ENCODE measurements at regions not wholly inside any gene's neighbourhood (a gene's known extent, or its start where the extent isn't known, plus 50 kb on each side); places are given as distances from the start of the nearest gene placed in this dataset.

DNA sequence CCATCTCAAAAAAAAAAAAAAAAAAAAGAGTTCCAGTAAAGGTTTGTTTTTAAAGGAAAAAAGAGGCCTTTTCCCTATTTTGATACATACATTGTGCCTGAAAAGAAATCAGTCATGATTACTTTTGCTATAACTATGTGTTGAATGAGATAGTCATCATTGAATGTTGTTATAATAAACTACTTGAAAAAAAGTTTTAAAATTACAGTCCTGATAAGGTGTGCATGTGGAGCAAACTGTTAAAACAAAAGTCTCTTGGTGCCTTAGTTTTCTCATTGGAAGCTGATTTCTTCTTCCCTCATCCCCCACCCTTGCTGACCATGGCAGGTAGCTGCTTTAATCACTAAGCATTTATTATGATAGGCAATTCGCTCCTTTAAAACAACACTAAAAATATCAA lies 172.3 kb upstream of the TBCA start:
- no peak for DNase-seq (ENCODE audit: low read depth)
- H3K4me3 ChIP-seq (ENCODE audit: low read depth, low read length): no peak overlapping the region

DNA sequence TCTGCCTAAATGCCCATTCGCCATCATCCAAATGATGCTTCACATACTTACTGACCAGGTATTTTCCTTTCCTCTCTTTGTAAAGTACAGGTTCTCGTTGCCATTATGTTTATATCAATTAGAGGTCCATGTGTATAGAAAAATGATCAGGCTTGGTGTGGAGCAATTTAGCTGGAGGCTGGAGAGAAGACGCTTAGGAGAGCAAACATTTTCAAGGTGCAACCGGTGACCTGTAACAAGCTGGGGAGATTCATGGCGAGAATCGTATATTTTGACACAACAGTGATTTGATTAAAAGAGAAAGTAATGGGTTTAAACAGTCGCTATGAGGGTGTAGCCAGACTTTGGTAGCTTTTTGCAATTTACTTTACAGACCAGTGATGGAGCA lies 170.9 kb upstream of the TBCA start:
- no peak overlapping the region for H3K4me3 ChIP-seq (ENCODE audit: low read depth, low read length)
- no peak for DNase-seq (ENCODE audit: low read depth)

- no peak overlapping the region for H3K4me3 ChIP-seq (ENCODE audit: low read depth, low read length)
- no peak for DNase-seq (ENCODE audit: low read depth)
Observed at GRCh38 chr5:77946381-77947040, 170.4 kb upstream of the TBCA start.

- no peak for DNase-seq (ENCODE audit: low read depth)
- no peak overlapping the region for H3K4me3 ChIP-seq (ENCODE audit: low read depth, low read length)
Observed at GRCh38 chr5:77945874-77946273, 169.7 kb upstream of the TBCA start.

DNA sequence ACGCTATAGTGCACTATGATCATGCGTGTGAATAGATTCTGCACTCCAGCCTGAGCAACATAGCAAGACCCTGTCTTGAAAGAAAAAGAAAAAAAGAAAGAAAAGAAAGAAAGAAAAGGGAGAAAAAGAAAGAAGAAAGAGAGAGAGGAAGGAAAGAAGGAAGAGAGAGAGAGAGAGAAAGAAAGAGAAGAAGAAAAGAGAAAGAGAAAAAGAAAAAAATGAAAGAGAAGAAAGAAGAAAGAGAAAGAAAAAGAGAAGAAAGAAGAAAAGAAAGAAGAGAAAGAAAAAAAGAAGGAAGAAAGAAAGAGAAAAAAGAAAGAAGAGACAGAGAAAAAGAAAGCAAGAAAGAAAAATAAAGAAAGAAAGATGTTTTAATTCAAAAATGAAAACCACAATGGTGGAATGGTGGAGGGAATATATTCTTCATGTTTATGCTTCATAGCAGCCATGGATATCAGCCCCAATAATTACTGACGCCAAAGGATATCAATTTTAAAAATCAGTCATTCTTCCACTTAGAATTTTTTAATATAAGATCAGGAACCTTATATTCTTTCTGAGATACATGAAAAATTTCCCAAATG lies 168.7 kb upstream of the TBCA start:
- no peak overlapping the region for H3K4me3 ChIP-seq (ENCODE audit: low read depth, low read length)
- DNase-seq (ENCODE audit: low read depth): no peak

- DNase-seq (ENCODE audit: low read depth): no peak
- H3K4me3 ChIP-seq (ENCODE audit: low read depth, low read length): no peak overlapping the region
Observed at GRCh38 chr5:77943851-77944250, 167.7 kb upstream of the TBCA start.

- no peak for DNase-seq (ENCODE audit: low read depth)
- H3K4me3 ChIP-seq (ENCODE audit: low read depth, low read length): no peak overlapping the region
Observed at GRCh38 chr5:77942578-77943239, 166.6 kb upstream of the TBCA start.

- DNase-seq (ENCODE audit: low read depth): no peak
- no peak overlapping the region for H3K4me3 ChIP-seq (ENCODE audit: low read depth, low read length)
Observed at GRCh38 chr5:77937015-77937908, 161.1 kb upstream of the TBCA start.

DNA sequence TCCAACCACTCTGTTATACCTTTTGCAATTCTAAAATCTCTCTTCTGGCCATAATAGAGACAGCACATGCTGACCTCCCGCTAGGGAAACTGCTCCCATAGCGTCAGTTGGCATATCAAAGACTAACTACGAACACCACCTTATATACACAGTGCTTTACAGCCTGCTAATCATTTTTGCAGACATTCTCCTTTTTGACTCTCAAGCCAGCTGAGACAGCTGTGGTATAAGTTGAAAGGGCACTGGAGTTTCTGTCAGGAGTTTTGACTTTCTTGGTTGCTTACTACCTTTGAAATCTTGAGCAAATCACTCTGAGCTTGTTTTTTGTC lies 160.2 kb upstream of the TBCA start:
- no peak for DNase-seq (ENCODE audit: low read depth)
- H3K4me3 ChIP-seq (ENCODE audit: low read depth, low read length): no peak overlapping the region

DNA sequence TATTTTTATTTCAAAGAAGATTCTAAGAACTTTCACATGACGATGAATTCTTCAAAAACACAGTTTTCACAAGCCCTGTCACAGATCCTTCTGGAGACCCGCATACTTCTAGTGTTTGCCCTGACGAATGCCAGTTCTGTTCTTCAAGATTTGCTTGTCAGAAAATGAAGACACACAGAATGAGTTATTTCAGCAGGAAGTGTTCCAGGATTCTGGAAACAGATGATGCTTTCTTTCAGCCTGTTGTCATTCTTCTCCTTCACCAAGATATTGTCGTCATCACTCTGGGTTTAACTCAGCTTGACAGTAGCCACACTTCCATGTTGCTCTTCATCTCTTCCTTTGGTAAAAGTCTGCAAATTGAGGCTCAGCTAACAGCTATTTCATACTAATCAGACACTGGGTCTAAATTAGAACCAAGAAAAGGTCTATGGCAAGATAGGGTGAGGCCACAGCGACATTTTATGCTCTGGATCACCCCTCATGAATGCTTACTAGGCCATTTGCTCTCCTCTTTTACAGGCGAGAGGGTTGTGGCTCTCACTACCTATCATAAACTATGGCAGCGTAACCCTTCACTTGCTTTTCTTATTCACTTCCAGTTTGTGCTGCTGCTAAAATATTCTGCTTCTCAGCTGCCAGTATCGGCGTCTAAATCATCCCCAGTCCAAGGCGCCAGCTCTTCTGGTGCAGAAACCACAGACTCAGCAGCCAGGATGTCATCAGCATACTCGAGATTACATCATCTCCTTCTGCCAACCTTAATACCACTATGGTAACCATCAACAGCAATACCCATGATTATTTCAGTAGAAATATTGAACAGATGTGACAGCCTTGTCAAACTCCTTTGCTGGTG lies 159.6 kb upstream of the TBCA start:
- H3K4me3 ChIP-seq (ENCODE audit: low read depth, low read length): no peak overlapping the region
- peak; percentile 18 for DNase-seq (ENCODE audit: low read depth)

DNA sequence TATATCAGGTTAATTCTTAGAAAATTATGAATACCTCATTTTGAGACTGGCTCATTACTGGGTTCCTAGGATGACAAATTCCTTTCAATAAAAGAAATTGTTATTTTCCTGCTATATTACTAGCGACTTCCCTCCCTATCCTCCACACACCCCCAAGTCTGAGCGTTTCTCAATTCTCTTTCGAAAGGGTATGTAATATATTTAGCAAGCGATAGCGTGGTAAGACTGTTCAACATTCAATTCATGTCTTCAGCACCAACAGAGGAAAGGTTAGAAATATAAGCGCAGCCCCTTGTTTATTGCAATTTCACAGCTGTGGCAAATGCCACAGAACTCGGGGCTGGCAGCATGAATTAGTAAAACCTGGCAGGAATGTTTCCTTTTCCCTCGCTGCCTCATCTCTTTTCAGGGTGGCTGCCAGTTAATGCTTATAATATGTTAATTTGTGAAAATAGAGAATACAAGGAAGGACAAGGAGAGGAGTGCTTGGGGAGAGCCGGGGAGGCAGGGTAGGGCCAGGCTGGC lies 152.7 kb upstream of the TBCA start:
- no peak for DNase-seq (ENCODE audit: low read depth)
- no peak overlapping the region for H3K4me3 ChIP-seq (ENCODE audit: low read depth, low read length)

- no peak overlapping the region for H3K4me3 ChIP-seq (ENCODE audit: low read depth, low read length)
Observed at GRCh38 chr5:77926337-77926736, 150.2 kb upstream of the TBCA start.

DNA sequence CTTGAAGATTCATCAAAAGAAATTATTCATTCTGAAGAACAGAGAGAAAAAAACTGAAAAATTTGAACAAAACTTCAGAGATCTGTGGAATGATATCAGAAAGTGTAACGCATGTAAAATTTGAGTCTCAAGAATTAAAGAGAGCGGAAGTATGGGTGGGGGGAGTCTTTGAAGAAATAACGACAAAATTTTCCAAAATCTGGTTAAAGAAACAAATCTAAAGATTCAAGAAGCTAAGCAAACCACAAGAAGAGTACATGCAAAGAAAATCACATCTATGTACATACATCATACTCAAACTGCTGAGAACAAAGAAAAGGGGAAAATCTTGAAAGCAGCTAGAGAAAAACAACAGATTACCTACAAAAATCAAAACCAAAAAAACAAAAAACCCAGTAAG lies 149.4 kb upstream of the TBCA start:
- DNase-seq (ENCODE audit: low read depth): no peak

More at GRCh38 chr5:77926337-77926736, 150.2 kb upstream of the TBCA start:
- no peak for DNase-seq (ENCODE audit: low read depth)

DNA sequence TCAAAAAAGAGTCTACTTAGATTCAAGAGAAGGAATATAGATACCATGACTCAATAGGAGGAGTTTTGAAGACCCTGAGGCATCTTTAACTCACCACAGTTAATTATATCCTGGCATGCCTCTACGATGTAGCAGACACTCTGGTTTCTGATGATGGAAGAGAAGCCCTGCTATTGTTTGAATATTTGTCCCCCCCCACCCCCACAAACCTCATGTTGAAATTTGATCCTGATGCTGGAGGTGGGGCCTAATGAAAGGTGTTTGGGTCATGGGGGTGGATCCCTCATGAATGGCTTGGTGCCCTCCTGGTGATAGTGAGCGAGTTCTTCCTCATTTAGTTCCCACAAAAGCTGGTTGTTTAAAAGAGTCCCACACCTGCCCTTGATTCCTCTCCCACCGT lies 147.9 kb upstream of the TBCA start:
- DNase-seq (ENCODE audit: low read depth): no peak
- no peak overlapping the region for H3K4me3 ChIP-seq (ENCODE audit: low read depth, low read length)

More for the DNA sequence above, 149.4 kb upstream of the TBCA start:
- no peak overlapping the region for H3K4me3 ChIP-seq (ENCODE audit: low read depth, low read length)

GRCh38 chr5:77923666-77924065 lies 147.5 kb upstream of the TBCA start:
- H3K4me3 ChIP-seq (ENCODE audit: low read depth, low read length): no peak overlapping the region
- no peak for DNase-seq (ENCODE audit: low read depth)

- DNase-seq (ENCODE audit: low read depth): no peak
- no peak overlapping the region for H3K4me3 ChIP-seq (ENCODE audit: low read depth, low read length)
Observed at GRCh38 chr5:77921094-77921768, 145.1 kb upstream of the TBCA start.

- no peak overlapping the region for H3K4me3 ChIP-seq (ENCODE audit: low read depth, low read length)
- DNase-seq (ENCODE audit: low read depth): no peak
Observed at GRCh38 chr5:77920359-77921058, 144.4 kb upstream of the TBCA start.

DNA sequence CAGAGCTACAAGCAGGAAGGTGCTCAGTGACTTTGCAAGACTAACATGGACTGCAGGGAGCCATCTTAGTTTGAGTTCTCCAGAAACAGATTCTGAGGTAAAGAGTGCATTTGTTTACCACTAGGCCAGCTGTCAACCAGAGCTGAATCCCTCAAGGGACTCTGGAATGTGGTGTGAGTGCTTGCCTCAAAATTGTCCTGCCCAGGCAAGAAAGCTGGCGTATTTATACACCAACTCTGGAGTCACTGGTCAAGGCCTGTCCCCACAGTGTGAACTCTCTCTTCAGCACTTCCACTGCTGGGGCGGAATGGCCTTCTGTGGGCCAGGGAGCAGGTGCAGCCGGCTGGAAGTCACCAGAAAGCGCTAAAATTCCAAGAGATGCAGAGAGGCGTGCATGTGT lies 139.2 kb upstream of the TBCA start:
- H3K4me3 ChIP-seq (ENCODE audit: low read depth, low read length): no peak overlapping the region
- DNase-seq (ENCODE audit: low read depth): no peak
